HEK293 (cell line): ENCODE measurements at regions not wholly inside any gene's neighbourhood (a gene's known extent, or its start where the extent isn't known, plus 50 kb on each side); places are given as distances from the start of the nearest gene placed in this dataset.

Experiments used
- CTCF ChIA-PET: fragments of 350-600 bp; formaldehyde crosslinking; extraction: SDS; loops from one replicate; lab custom pipeline; 2021; ENCODE audit warnings: antibody characterized with exemption; lab: Yijun Ruan, JAX
- POLR2A ChIA-PET: fragments of 300-600 bp; formaldehyde crosslinking; extraction: SDS; loops from one replicate; lab custom pipeline; 2020; ENCODE audit warnings: antibody characterized with exemption, inconsistent platforms; lab: Yijun Ruan, JAX
- H3K27ac ChIP-seq: fragments of 200-500 bp; sonication (Bioruptor generic); 2 replicates; pipeline ENCODE4 v1.5.1; 2014; ENCODE audit warnings: low read depth, low read length, control low read depth, inconsistent platforms; ENCODE audit errors: extremely low read depth
- H3K36me3 ChIP-seq, 2 experiments: fragments of 200-500 bp in 1 of 2; sonication (Bioruptor generic) in 1 of 2; 1 replicate in 1 of 2; 2 replicates in 1 of 2; pipeline ENCODE4 v1.5.1; 2014 to 2017; ENCODE audit warnings: inconsistent platforms in 2 of 2, low read length in 2 of 2; ENCODE audit not compliant: control insufficient read depth in 2 of 2, insufficient read depth in 1 of 2
- H3K4me1 ChIP-seq: fragments of 200-500 bp; sonication (Bioruptor generic); 2 replicates; pipeline ENCODE4 v1.5.1; 2014; ENCODE audit warnings: mild to moderate bottlenecking, low read length, inconsistent platforms; ENCODE audit not compliant: control insufficient read depth, insufficient read depth
- H3K4me3 ChIP-seq: 2 replicates; pipeline ENCODE4 v1.5.1; 2011; ENCODE audit warnings: low read depth, mild to moderate bottlenecking, control low read depth, low read length, moderate library complexity
- H3K9me3 ChIP-seq: fragments of 200-500 bp; sonication (Bioruptor generic); 2 replicates; pipeline ENCODE4 v1.5.1; 2014; ENCODE audit warnings: low read depth, low read length, inconsistent platforms; ENCODE audit not compliant: control insufficient read depth, insufficient read depth
- EGR2 ChIP-seq: fragments of 450-650 bp; formaldehyde crosslinking; IDR thresholded peaks from 2 replicates; pipeline ENCODE4 v1.5.1; 2016; ENCODE audit warnings: low read depth, missing biosample characterization, missing genetic modification characterization
- HOXD13 ChIP-seq: sonication (generic); formaldehyde crosslinking; IDR thresholded peaks from 2 replicates; pipeline ENCODE4 v1.8.0; 2022; ENCODE audit warnings: missing genetic modification reagents, borderline replicate concordance
- OSR2 ChIP-seq: fragments of 450-650 bp; formaldehyde crosslinking; IDR thresholded peaks from 2 replicates; pipeline ENCODE4 v1.5.1; 2016; ENCODE audit warnings: missing biosample characterization, missing genetic modification characterization
- PBX3 ChIP-seq: sonication (generic); formaldehyde crosslinking; IDR thresholded peaks from 2 replicates; pipeline ENCODE4 v1.8.1; 2022; ENCODE audit warnings: mild to moderate bottlenecking, moderate library complexity, missing genetic modification reagents
- TCF7L2 ChIP-seq: IDR thresholded peaks from 2 replicates; pipeline ENCODE4 v1.6.1; 2011; ENCODE audit warnings: low read depth, mild to moderate bottlenecking, inconsistent platforms, low read length, moderate library complexity, borderline replicate concordance
- ZBTB10 ChIP-seq: fragments of 450-650 bp; formaldehyde crosslinking; IDR thresholded peaks from 2 replicates; pipeline ENCODE4 v1.5.1; 2016; ENCODE audit warnings: missing biosample characterization, missing genetic modification characterization
- ZBTB20 ChIP-seq: fragments of 450-650 bp; formaldehyde crosslinking; IDR thresholded peaks from 2 replicates; pipeline ENCODE4 v1.5.1; 2016; ENCODE audit warnings: missing biosample characterization, missing genetic modification characterization
- ZBTB21 ChIP-seq: fragments of 450-650 bp; formaldehyde crosslinking; IDR thresholded peaks from 2 replicates; pipeline ENCODE4 v1.5.1; 2017; ENCODE audit warnings: missing biosample characterization, missing genetic modification characterization
- ZNF140 ChIP-seq: fragments of 450-650 bp; formaldehyde crosslinking; IDR thresholded peaks from 2 replicates; pipeline ENCODE4 v1.5.1; 2016; ENCODE audit warnings: missing biosample characterization, missing genetic modification characterization
- ZNF16 ChIP-seq: fragments of 450-650 bp; formaldehyde crosslinking; IDR thresholded peaks from 2 replicates; pipeline ENCODE4 v1.5.1; 2016; ENCODE audit warnings: low read depth, missing biosample characterization, missing genetic modification characterization
- ZNF18 ChIP-seq: fragments of 450-650 bp; formaldehyde crosslinking; IDR thresholded peaks from 2 replicates; pipeline ENCODE4 v1.5.1; 2016; ENCODE audit warnings: missing biosample characterization, missing genetic modification characterization
- ZNF19 ChIP-seq: fragments of 450-650 bp; formaldehyde crosslinking; IDR thresholded peaks from 2 replicates; pipeline ENCODE4; 2016; ENCODE audit warnings: missing biosample characterization, missing genetic modification characterization, low read depth
- ZNF221 ChIP-seq: fragments of 450-650 bp; formaldehyde crosslinking; IDR thresholded peaks from 2 replicates; pipeline ENCODE4 v1.5.1; 2017; ENCODE audit warnings: missing biosample characterization, missing genetic modification characterization, borderline replicate concordance
- ZNF302 ChIP-seq: fragments of 450-650 bp; formaldehyde crosslinking; IDR thresholded peaks from 2 replicates; pipeline ENCODE4 v1.5.1; 2016; ENCODE audit warnings: missing biosample characterization, missing genetic modification characterization, low read depth
- ZNF449 ChIP-seq: fragments of 450-650 bp; formaldehyde crosslinking; IDR thresholded peaks from 2 replicates; pipeline ENCODE4 v1.5.1; 2017; ENCODE audit warnings: missing biosample characterization, mild to moderate bottlenecking, missing genetic modification characterization, moderate library complexity
- ZNF501 ChIP-seq: fragments of 450-650 bp; formaldehyde crosslinking; IDR thresholded peaks from 2 replicates; pipeline ENCODE4 v1.5.1; 2016; ENCODE audit warnings: missing biosample characterization, missing genetic modification characterization
- ZNF513 ChIP-seq: fragments of 450-650 bp; IDR thresholded peaks from 2 replicates; pipeline ENCODE4 v1.5.1; 2018; ENCODE audit warnings: missing biosample characterization, missing genetic modification characterization
- ZNF530 ChIP-seq: fragments of 450-650 bp; formaldehyde crosslinking; IDR thresholded peaks from 2 replicates; pipeline ENCODE4 v1.5.1; 2016; ENCODE audit warnings: low read depth, missing biosample characterization, missing genetic modification characterization
- ZNF548 ChIP-seq: fragments of 450-650 bp; formaldehyde crosslinking; IDR thresholded peaks from 2 replicates; pipeline ENCODE4 v1.5.1; 2016; ENCODE audit warnings: missing biosample characterization, missing genetic modification characterization
- ZNF571 ChIP-seq: fragments of 450-650 bp; formaldehyde crosslinking; IDR thresholded peaks from 2 replicates; pipeline ENCODE4 v1.5.0; 2017; ENCODE audit warnings: missing biosample characterization, missing genetic modification characterization
- ZNF704 ChIP-seq: fragments of 450-650 bp; formaldehyde crosslinking; IDR thresholded peaks from 2 replicates; pipeline ENCODE4 v1.5.1; 2016; ENCODE audit warnings: missing biosample characterization, missing genetic modification characterization
- ZNF776 ChIP-seq: fragments of 450-650 bp; formaldehyde crosslinking; IDR thresholded peaks from 2 replicates; pipeline ENCODE4 v1.5.0; 2017; ENCODE audit warnings: missing biosample characterization, missing genetic modification characterization, borderline replicate concordance
- ZNF830 ChIP-seq: fragments of 450-650 bp; IDR thresholded peaks from 2 replicates; pipeline ENCODE4 v1.5.0; 2018; ENCODE audit warnings: missing biosample characterization, missing genetic modification characterization, low read depth, mild to moderate bottlenecking, moderate library complexity
- ZSCAN30 ChIP-seq: fragments of 450-650 bp; IDR thresholded peaks from 2 replicates; pipeline ENCODE4 v1.5.1; 2018; ENCODE audit warnings: missing biosample characterization, mild to moderate bottlenecking, missing genetic modification characterization, moderate library complexity

- ChIA-PET CTCF (no interaction called here), POLR2A (no interaction called here)
- Histone ChIP-seq H3K4me1 (no peaks in the 10 kb centered on the region), H3K36me3 (no peaks in the 10 kb centered on the region)
- TF ChIP-seq ZNF776: no peak
- no peak for TF ChIP-seq ZNF548 (tag by site-specific recombination)
- no peak for TF ChIP-seq ZBTB10 (tag by site-specific recombination)
- no peak for TF ChIP-seq HOXD13 (CRISPR knock-in tag)
- no peak for TF ChIP-seq TCF7L2
- TF ChIP-seq ZNF449: no peak
- TF ChIP-seq ZNF530: no peak
- TF ChIP-seq ZNF302 (tag by site-specific recombination): no peak
- no peak for TF ChIP-seq ZNF501 (tag by site-specific recombination)
- TF ChIP-seq ZNF221 (tag by site-specific recombination): no peak
- TF ChIP-seq EGR2 (tag by site-specific recombination): no peak
- TF ChIP-seq PBX3 (CRISPR knock-in tag): no peak
- TF ChIP-seq ZNF16 (tag by site-specific recombination): no peak
- TF ChIP-seq ZBTB20 (tag by site-specific recombination): no peak
- TF ChIP-seq OSR2 (tag by site-specific recombination): no peak
- no peak for TF ChIP-seq ZNF140 (tag by site-specific recombination)
- no peak for TF ChIP-seq ZNF19 (tag by site-specific recombination)
- TF ChIP-seq, all 188 proteins: peak for 0
- Histone ChIP-seq H3K9me3 (no peaks in the 10 kb centered on the region), H3K27ac (no peak overlapping the region), H3K4me3 (no peak overlapping the region)
These were observed 346.6 kb downstream of the C6orf118 start for GRCh38 chr6:164962805-164963204.

- TF ChIP-seq ZNF18 (no peak), ZNF513 (tag by site-specific recombination) (no peak), ZNF571 (tag by site-specific recombination) (no peak), ZBTB21 (tag by site-specific recombination) (no peak), ZNF704 (no peak), ZSCAN30 (tag by site-specific recombination) (no peak), ZNF830 (tag by site-specific recombination) (no peak)
- TF ChIP-seq, all 188 proteins: peak for 0
These were observed 362.2 kb downstream of the C6orf118 start for GRCh38 chr6:164947164-164947563.

More at GRCh38 chr6:164947164-164947563, 362.2 kb downstream of the C6orf118 start:
- Histone ChIP-seq H3K27ac (no peak overlapping the region), H3K9me3 (no peaks in the 10 kb centered on the region), H3K36me3 (no peaks in the 10 kb centered on the region), H3K4me3 (no peak overlapping the region), H3K4me1 (no peaks in the 10 kb centered on the region)
- POLR2A ChIA-PET: no interaction called here
- CTCF ChIA-PET: no interaction called here
